ENCODE measurements at regions not wholly inside any gene's neighbourhood (a gene's known extent, or its start where the extent isn't known, plus 50 kb on each side); places are given as distances from the start of the nearest gene placed in this dataset.

DNA sequence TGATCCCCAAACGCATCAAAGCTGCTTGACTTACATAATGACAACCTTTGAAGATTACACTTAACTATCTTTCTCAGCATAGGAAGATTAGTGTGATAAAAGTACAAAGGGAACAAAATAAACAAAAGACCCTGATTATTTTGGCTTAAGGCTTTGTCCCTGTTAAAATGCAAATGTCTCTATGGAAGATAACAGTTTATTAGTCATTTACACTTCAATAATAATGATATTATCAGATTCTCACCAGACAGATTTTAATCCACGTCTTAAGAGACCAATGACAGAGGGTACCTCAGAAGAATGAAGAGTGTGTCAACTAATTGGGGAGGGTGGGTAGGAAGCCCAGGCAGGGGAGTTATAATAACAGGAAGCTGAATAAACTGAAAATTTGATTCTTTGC is 510.4 kb upstream of the PTBP2 start:
- TF ChIP-seq, protein P1, sequence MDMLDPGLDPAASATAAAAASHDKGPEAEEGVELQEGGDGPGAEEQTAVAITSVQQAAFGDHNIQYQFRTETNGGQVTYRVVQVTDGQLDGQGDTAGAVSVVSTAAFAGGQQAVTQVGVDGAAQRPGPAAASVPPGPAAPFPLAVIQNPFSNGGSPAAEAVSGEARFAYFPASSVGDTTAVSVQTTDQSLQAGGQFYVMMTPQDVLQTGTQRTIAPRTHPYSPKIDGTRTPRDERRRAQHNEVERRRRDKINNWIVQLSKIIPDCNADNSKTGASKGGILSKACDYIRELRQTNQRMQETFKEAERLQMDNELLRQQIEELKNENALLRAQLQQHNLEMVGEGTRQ (IDR thresholded peaks at IDR 0.05; ENCODE audit: low read length) = no peak
- no peak for TF ChIP-seq EZH2 (IDR thresholded peaks at IDR 0.05; ENCODE audit: low read depth, low read length, severe bottlenecking)
- no peak for TF ChIP-seq TAF1 (IDR thresholded peaks at IDR 0.05; ENCODE audit: low read depth, low read length)
- no peak for TF ChIP-seq EP300 (IDR thresholded peaks at IDR 0.05; ENCODE audit: borderline replicate concordance in 1 of 2, low read depth in 2 of 2, low read length in 2 of 2)
- TF ChIP-seq, protein P2, sequence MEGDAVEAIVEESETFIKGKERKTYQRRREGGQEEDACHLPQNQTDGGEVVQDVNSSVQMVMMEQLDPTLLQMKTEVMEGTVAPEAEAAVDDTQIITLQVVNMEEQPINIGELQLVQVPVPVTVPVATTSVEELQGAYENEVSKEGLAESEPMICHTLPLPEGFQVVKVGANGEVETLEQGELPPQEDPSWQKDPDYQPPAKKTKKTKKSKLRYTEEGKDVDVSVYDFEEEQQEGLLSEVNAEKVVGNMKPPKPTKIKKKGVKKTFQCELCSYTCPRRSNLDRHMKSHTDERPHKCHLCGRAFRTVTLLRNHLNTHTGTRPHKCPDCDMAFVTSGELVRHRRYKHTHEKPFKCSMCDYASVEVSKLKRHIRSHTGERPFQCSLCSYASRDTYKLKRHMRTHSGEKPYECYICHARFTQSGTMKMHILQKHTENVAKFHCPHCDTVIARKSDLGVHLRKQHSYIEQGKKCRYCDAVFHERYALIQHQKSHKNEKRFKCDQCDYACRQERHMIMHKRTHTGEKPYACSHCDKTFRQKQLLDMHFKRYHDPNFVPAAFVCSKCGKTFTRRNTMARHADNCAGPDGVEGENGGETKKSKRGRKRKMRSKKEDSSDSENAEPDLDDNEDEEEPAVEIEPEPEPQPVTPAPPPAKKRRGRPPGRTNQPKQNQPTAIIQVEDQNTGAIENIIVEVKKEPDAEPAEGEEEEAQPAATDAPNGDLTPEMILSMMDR (IDR thresholded peaks at IDR 0.05; ENCODE audit: control extremely low read depth in 1 of 3, insufficient read depth in 1 of 3, low read depth in 1 of 3, low read length in 3 of 3) = no peak
- no peak for TF ChIP-seq POU5F1 (IDR thresholded peaks at IDR 0.05; ENCODE audit: low read depth, low read length)
- no peak for TF ChIP-seq SP1 (IDR thresholded peaks at IDR 0.05; ENCODE audit: low read depth, low read length)
- TF ChIP-seq ZNF274 (IDR thresholded peaks at IDR 0.05; ENCODE audit: borderline replicate concordance, extremely low read depth, low read length) = no peak

Measured in H1 (cell line).